Chondrocyte (in vitro differentiated cells): ENCODE measurements at regions not wholly inside any gene's neighbourhood (a gene's known extent, or its start where the extent isn't known, plus 50 kb on each side); places are given as distances from the start of the nearest gene placed in this dataset.

Experiments used
- DNase-seq: peaks from one replicate; pipeline ENCODE4 v3.0.0; 2021; ENCODE audit warnings: mixed read lengths, low spot score
- H3K27ac Mint-ChIP-seq: one replicate; pipeline ENCODE4 v1.8.0; 2021; ENCODE audit warnings: mild to moderate bottlenecking, moderate library complexity, mixed read lengths; ENCODE audit not compliant: unreplicated experiment
- H3K27me3 Mint-ChIP-seq: 2 replicates; pipeline ENCODE4 v1.8.0; 2021; ENCODE audit warnings: low read depth, mixed read lengths
- H3K36me3 Mint-ChIP-seq: 2 replicates; pipeline ENCODE4 v1.8.0; 2021; ENCODE audit warnings: low read depth, mixed read lengths
- H3K4me1 Mint-ChIP-seq: 2 replicates; pipeline ENCODE4 v1.8.0; 2021; ENCODE audit warnings: low read depth, mild to moderate bottlenecking, mixed read lengths
- H3K4me3 Mint-ChIP-seq: one replicate; pipeline ENCODE4 v1.8.0; 2021; ENCODE audit warnings: mild to moderate bottlenecking, moderate library complexity, mixed read lengths; ENCODE audit not compliant: unreplicated experiment
- H3K9me3 Mint-ChIP-seq: 2 replicates; pipeline ENCODE4 v1.8.0; 2021; ENCODE audit warnings: low read depth, mixed read lengths
- TF ChIP-seq, protein P1 (sequence below): fragments of 200-600 bp; sonication (generic); IDR thresholded peaks from 2 replicates; pipeline ENCODE4 v1.5.0; 2021; ENCODE audit warnings: antibody characterized with exemption, mild to moderate bottlenecking, moderate library complexity

DNA sequence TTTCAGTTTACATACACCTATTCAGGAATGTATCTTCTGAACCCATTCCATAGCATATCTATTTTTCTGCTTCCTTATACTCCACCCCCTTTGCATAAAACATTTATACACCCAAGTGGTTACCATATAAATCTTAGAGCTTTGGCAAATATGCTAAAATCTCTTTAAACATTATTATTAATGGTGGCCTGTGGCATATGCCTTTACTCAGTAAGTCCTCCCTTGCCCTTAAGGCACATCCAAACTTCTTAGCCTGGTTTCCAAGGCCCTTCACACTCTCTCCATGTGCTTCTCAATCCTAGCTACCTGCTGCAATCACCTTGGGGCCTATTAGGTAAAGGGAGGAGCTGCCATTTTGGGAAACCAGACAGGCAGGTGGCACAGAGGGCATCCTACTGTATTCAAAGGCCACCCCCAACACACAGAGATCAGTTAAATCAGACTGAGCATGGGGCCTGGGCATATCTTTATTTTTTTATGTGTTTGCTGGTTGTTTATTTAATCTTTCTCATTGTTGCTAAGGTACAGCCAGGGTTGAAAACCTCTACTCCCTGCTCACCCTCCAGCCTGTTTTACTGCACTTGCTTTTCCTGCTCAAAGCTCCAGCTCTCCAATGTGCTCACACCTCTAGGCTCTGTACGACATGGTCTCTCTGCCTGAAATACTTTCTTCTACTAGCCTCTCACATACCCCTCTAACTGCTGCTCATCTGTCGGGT is 242.8 kb upstream of the HNRNPA3 start:
- Mint-ChIP-seq H3K27ac (no peak overlapping the region), H3K4me1 (no peaks in the 10 kb centered on the region), H3K9me3 (no peaks in the 10 kb centered on the region), H3K4me3 (no peak overlapping the region), H3K36me3 (no peaks in the 10 kb centered on the region), H3K27me3 (peaks cover 26% of the 10 kb centered on the region)
- no peak for DNase-seq
- TF ChIP-seq, protein P1, sequence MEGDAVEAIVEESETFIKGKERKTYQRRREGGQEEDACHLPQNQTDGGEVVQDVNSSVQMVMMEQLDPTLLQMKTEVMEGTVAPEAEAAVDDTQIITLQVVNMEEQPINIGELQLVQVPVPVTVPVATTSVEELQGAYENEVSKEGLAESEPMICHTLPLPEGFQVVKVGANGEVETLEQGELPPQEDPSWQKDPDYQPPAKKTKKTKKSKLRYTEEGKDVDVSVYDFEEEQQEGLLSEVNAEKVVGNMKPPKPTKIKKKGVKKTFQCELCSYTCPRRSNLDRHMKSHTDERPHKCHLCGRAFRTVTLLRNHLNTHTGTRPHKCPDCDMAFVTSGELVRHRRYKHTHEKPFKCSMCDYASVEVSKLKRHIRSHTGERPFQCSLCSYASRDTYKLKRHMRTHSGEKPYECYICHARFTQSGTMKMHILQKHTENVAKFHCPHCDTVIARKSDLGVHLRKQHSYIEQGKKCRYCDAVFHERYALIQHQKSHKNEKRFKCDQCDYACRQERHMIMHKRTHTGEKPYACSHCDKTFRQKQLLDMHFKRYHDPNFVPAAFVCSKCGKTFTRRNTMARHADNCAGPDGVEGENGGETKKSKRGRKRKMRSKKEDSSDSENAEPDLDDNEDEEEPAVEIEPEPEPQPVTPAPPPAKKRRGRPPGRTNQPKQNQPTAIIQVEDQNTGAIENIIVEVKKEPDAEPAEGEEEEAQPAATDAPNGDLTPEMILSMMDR = no peak

DNA sequence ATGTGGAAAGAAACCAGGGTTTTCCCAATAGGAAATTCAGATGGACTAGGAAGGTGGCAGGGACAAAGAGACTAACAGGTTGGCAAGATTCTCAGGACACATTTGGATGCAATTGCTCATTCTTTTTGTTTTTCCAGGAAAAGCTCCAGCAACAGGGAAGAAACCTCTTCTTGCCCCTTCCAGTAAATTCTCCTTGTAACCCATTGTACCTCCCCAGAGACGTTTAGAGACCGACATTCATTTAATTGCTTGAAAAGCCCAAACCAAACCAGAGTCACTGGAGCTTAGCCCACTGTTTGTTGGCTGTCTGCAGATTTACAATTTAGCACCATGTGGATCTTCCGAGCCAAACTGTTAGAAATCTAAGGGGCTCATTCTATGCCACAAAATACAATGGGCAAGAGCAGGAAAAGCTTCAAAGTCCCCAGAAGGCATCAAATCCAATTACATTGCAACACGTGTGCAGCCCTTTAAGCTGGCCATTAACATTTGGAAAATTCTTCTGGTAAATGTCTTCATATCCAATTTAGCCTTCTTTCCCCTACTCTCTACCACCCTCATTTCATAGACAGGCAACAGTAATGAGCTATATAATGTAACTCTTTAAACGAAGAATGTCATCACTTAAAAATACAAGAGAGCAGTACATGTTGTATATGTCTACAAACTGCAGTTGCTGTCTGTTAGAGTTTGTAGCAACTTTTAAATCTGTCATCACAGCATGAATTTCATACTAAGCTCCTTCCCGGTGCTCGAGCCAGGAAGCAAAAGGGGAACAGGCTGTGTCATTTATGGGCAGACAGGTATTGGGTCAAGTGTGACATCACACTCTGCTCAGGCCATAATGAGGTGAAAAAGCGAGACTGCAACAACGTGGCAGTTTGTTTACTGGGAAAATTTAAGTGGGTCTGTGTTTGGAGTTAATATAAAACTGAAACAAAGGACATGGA is 235.6 kb upstream of the HNRNPA3 start:
- Mint-ChIP-seq H3K9me3 (no peaks in the 10 kb centered on the region), H3K27me3 (peaks cover 19% of the 10 kb centered on the region), H3K4me1 (no peaks in the 10 kb centered on the region), H3K27ac (no peak overlapping the region), H3K4me3 (no peak overlapping the region), H3K36me3 (no peaks in the 10 kb centered on the region)
- TF ChIP-seq, protein P1 = no peak
- no peak for DNase-seq

- Mint-ChIP-seq H3K4me3 (no peak overlapping the region), H3K4me1 (no peaks in the 10 kb centered on the region), H3K36me3 (no peaks in the 10 kb centered on the region), H3K27me3 (peaks cover 15% of the 10 kb centered on the region), H3K27ac (no peak overlapping the region), H3K9me3 (no peaks in the 10 kb centered on the region)
- TF ChIP-seq, protein P1 = no peak
- DNase-seq = no peak
These were observed 233.7 kb upstream of the HNRNPA3 start for GRCh38 chr2:176978921-176979320.

DNA sequence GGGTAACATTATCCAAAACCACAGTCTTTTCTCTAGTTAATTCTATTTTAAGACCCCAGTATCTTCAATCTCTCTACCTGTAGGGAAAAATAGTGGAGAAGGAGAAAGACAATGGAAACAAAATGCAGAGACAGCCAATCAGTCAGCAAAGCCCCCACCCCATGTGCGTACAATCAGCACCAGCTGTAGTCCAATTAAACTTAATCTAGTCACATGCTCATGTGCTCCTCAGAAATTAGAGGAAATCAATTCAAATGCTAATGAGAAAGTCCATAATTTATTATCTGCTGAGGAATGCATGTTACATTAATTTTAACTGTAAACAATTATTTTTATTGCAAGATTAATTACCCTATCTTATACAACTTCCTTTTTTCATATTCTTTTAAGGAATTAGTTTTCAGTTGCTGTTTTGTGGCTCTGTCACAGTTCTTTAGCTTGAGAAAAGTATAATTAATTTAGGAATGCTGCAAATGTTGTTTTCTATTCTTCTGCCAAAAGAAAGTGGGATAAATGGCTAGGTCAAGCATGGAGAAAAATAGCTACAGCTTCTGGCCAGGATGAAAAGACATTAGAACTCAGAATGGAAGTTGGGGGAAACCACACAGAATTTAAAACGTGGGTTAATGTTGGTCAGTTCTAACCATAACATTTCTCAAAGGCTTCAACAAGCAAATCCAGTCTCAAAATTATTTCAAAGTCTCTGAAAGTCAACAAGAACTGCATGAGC is 232.4 kb upstream of the HNRNPA3 start:
- TF ChIP-seq, protein P1 = no peak
- H3K27me3 Mint-ChIP-seq = peaks cover 18% of the 10 kb centered on the region
- H3K27ac Mint-ChIP-seq = no peak overlapping the region
- no peak overlapping the region for H3K4me3 Mint-ChIP-seq
- no peaks in the 10 kb centered on the region for H3K36me3 Mint-ChIP-seq
- H3K4me1 Mint-ChIP-seq = no peaks in the 10 kb centered on the region
- no peaks in the 10 kb centered on the region for H3K9me3 Mint-ChIP-seq
- no peak for DNase-seq

GRCh38 chr2:176984987-176985386 is 227.6 kb upstream of the HNRNPA3 start:
- Mint-ChIP-seq H3K36me3 (no peaks in the 10 kb centered on the region), H3K4me3 (no peak overlapping the region)

More at GRCh38 chr2:176984987-176985386, 227.6 kb upstream of the HNRNPA3 start:
- TF ChIP-seq, protein P1 = no peak
- Mint-ChIP-seq H3K4me1 (no peaks in the 10 kb centered on the region), H3K27me3 (peaks cover 32% of the 10 kb centered on the region), H3K27ac (no peak overlapping the region), H3K9me3 (no peaks in the 10 kb centered on the region)
- DNase-seq = no peak
